Vagina (tissue), 2 donors: ENCODE measurements at regions not wholly inside any gene's neighbourhood (a gene's known extent, or its start where the extent isn't known, plus 50 kb on each side); places are given as distances from the start of the nearest gene placed in this dataset.

Source experiments
- CTCF ChIP-seq, 3 experiments: fragments of 450-650 bp in 2 of 3; fragments of 200-600 bp in 1 of 3; sonication (generic) in 1 of 3; IDR thresholded peaks; one replicate each; pipeline ENCODE4 v1.5.1; 2017 to 2019; ENCODE audit warnings: antibody characterized with exemption in 3 of 3, mild to moderate bottlenecking in 2 of 3, moderate library complexity in 2 of 3
- POLR2A ChIP-seq, 2 donors: fragments of 450-650 bp; IDR thresholded peaks; one replicate each; pipeline ENCODE4 v1.6.1; 2017; ENCODE audit warnings: antibody characterized with exemption in 2 of 2, mild to moderate bottlenecking in 2 of 2, moderate library complexity in 2 of 2
- POLR2AphosphoS5 ChIP-seq, 2 donors: sonication (generic); formaldehyde crosslinking; IDR thresholded peaks; one replicate each; pipeline ENCODE4 v1.9.0; 2017; ENCODE audit warnings: antibody characterized with exemption in 2 of 2, mild to moderate bottlenecking in 2 of 2, low read depth in 1 of 2; ENCODE audit not compliant: insufficient read depth in 1 of 2

- no peak for TF ChIP-seq CTCF (IDR thresholded peaks at IDR 0.05)
- no peak for TF ChIP-seq POLR2A (IDR thresholded peaks at IDR 0.05)
- TF ChIP-seq POLR2AphosphoS5 (IDR thresholded peaks at IDR 0.05; ENCODE audit: insufficient read depth in 1 of 2, low read depth in 1 of 2), result no peak
Measured at GRCh38 chr21:21661741-21662140, 663.5 kb downstream of the NCAM2 start.
